HepG2 (cell line): ENCODE measurements at regions not wholly inside any gene's neighbourhood (a gene's known extent, or its start where the extent isn't known, plus 50 kb on each side); places are given as distances from the start of the nearest gene placed in this dataset.

Source experiments
- ATAC-seq: fragments of 200-7000 bp; cut with Tn5 transposase; 3 replicates; pipeline ENCODE4 v1.9.1; 2020; ENCODE audit warnings: mild to moderate bottlenecking, moderate library complexity
- BruUV-seq: library from RNA; stranded (reverse); fragments of 400-500 nt; replicated peaks from 2 replicates; lab custom pipeline; 2021; lab: Mats Ljungman, UMichigan
- CTCF ChIA-PET: fragments of 300-600 bp; formaldehyde crosslinking; extraction: SDS; loops from one replicate; lab custom pipeline; 2021; ENCODE audit warnings: low total read pairs, inconsistent platforms, low intra/inter-chr PET ratio; lab: Yijun Ruan, JAX
- POLR2A ChIA-PET: fragments of 350-600 bp; sonication (Branson Sonifier 250); formaldehyde crosslinking; loops from one replicate; lab custom pipeline; 2020; ENCODE audit warnings: antibody characterized with exemption, inconsistent platforms; lab: Yijun Ruan, JAX
- DNase-seq: peaks from one replicate; pipeline ENCODE4 v3.0.0-alpha.2; 2015; ENCODE audit warnings: low spot score
- FAIRE-seq: peaks from 3 replicates; lab custom pipeline; 2011; peaks lifted over from hg19 to GRCh38; lab: Jason Lieb, UNC
- H2AFZ ChIP-seq: one replicate; pipeline ENCODE4 v1.6.1; 2011; ENCODE audit warnings: low read length, inconsistent platforms
- H3K27ac ChIP-seq: fragments of 300-600 bp; 3 replicates; pipeline ENCODE4 v1.8.0; 2011; ENCODE audit warnings: mixed run types, mild to moderate bottlenecking, mixed read lengths, low read length, inconsistent platforms; ENCODE audit not compliant: insufficient read depth; ENCODE audit errors: extremely low read length
- H3K27me3 ChIP-seq, 2 experiments: fragments of 200-600 bp in 1 of 2; 2 replicates in 1 of 2; 3 replicates in 1 of 2; pipeline versions ENCODE4 v1.6.0 to v1.8.0; 2011; ENCODE audit warnings: low read length in 2 of 2, mild to moderate bottlenecking in 2 of 2, moderate library complexity in 2 of 2, inconsistent platforms in 1 of 2; ENCODE audit not compliant: insufficient read depth in 2 of 2, control insufficient read depth in 1 of 2
- H3K36me3 ChIP-seq, 2 experiments: fragments of 200-600 bp in 1 of 2; replicated peaks in 1 of 2; 2 replicates in 1 of 2; 3 replicates in 1 of 2; pipeline versions ENCODE4 v1.5.1 to v1.8.0; 2011; ENCODE audit warnings: low read length in 2 of 2, inconsistent platforms in 1 of 2; ENCODE audit not compliant: insufficient read depth in 2 of 2, control insufficient read depth in 1 of 2
- H3K4me1 ChIP-seq: 2 replicates; pipeline ENCODE4 v1.5.1; 2012; ENCODE audit warnings: low read length, inconsistent platforms; ENCODE audit not compliant: insufficient read depth
- H3K4me2 ChIP-seq: 2 replicates; pipeline ENCODE4 v1.6.0; 2011; ENCODE audit warnings: low read depth, low read length, inconsistent platforms
- H3K4me3 ChIP-seq, 3 experiments: fragments of 200-600 bp in 1 of 3; sonication (generic), shearing (Covaris generic) in 1 of 3; replicated peaks in 1 of 3; 2 replicates each; pipeline ENCODE4 v1.5.1; 2011 to 2016; ENCODE audit warnings: low read length in 3 of 3, inconsistent platforms in 2 of 3, low read depth in 2 of 3, mild to moderate bottlenecking in 2 of 3, control low read depth in 1 of 3, mixed read lengths in 1 of 3; ENCODE audit not compliant: insufficient read depth in 1 of 3
- H3K79me2 ChIP-seq: one replicate; pipeline ENCODE4 v1.6.1; 2011; ENCODE audit warnings: low read length, inconsistent platforms; ENCODE audit not compliant: insufficient read depth
- H3K9ac ChIP-seq: 2 replicates; pipeline ENCODE4 v1.6.0; 2011; ENCODE audit warnings: mild to moderate bottlenecking, low read depth, low read length, inconsistent platforms; ENCODE audit not compliant: insufficient read depth
- H3K9me3 ChIP-seq: 2 replicates; pipeline ENCODE4 v1.5.1; 2012; ENCODE audit warnings: mild to moderate bottlenecking, low read length
- H4K20me1 ChIP-seq: 2 replicates; pipeline ENCODE4 v1.6.0; 2011; ENCODE audit warnings: inconsistent platforms, mild to moderate bottlenecking, low read length, moderate library complexity; ENCODE audit not compliant: insufficient read depth
- EP300 ChIP-seq, 3 experiments: sonication (generic) in 1 of 3; formaldehyde crosslinking in 1 of 3; IDR thresholded peaks; 2 replicates each; pipeline versions ENCODE4 v1.5.1 to v1.6.1; 2011 to 2020; ENCODE audit warnings: low read depth in 2 of 3, low read length in 2 of 3, borderline replicate concordance in 1 of 3, improper control_type of control experiment in 1 of 3, mild to moderate bottlenecking in 1 of 3, missing genetic modification reagents in 1 of 3, moderate library complexity in 1 of 3
- FOXA1 ChIP-seq, 2 experiments: fragments of 450-650 bp in 1 of 2; sonication (generic) in 1 of 2; formaldehyde crosslinking in 1 of 2; IDR thresholded peaks; 2 replicates each; pipeline versions ENCODE4 v1.4.0 to v1.6.1; 2016 to 2020; ENCODE audit warnings: missing genetic modification reagents in 1 of 2
- KLF12 ChIP-seq: sonication (generic); formaldehyde crosslinking; IDR thresholded peaks from 2 replicates; pipeline ENCODE4 v1.4.0; 2020; ENCODE audit warnings: missing genetic modification reagents, borderline replicate concordance
- ZNF256 ChIP-seq: sonication (generic); formaldehyde crosslinking; conservative IDR thresholded peaks from 2 replicates; pipeline ENCODE4 v1.4.0; 2020; ENCODE audit warnings: missing genetic modification reagents
- ZNF33A ChIP-seq: sonication (generic); formaldehyde crosslinking; IDR thresholded peaks from 2 replicates; pipeline ENCODE4 v1.5.1; 2020; ENCODE audit warnings: missing genetic modification reagents, mild to moderate bottlenecking, moderate library complexity, borderline replicate concordance
- ZNF552 ChIP-seq: sonication (generic); formaldehyde crosslinking; IDR thresholded peaks from 2 replicates; pipeline ENCODE4 v1.9.0; 2022; ENCODE audit warnings: missing genetic modification reagents, mild to moderate bottlenecking, borderline replicate concordance
- ZNF703 ChIP-seq: sonication (generic); formaldehyde crosslinking; IDR thresholded peaks from 2 replicates; pipeline ENCODE4 v1.5.1; 2020; ENCODE audit warnings: missing genetic modification reagents, mild to moderate bottlenecking, moderate library complexity, borderline replicate concordance
- WGBS: methylation state at CpG from one replicate; pipeline ENCODE4 v1.1.6; 2017; ENCODE audit warnings: low lambda C conversion rate; 5-methylcytosine and 5-hydroxymethylcytosine counted together
- in situ Hi-C: cut with HindIII; loops from 2 replicates; pipeline ENCODE4 v1.10.0; 2017; ENCODE audit warnings: low pct_unique_long_range_greater_than_20kb; ENCODE audit not compliant: extremely low pct_ligation_motif_present
- intact Hi-C: fragments of 100-400 bp; cut with micrococcal nuclease; formaldehyde crosslinking; loops from one replicate; pipeline ENCODE4 v1.10.0; 2022; ENCODE audit not compliant: unreplicated experiment
- TF ChIP-seq, protein P1 (sequence below): IDR thresholded peaks from 2 replicates; pipeline ENCODE4 v1.6.1; 2016; ENCODE audit warnings: low read depth, missing genetic modification reagents, missing compliant biosample characterization
- TF ChIP-seq, protein P2 (sequence below): sonication (generic); formaldehyde crosslinking; IDR thresholded peaks from 2 replicates; pipeline ENCODE4 v1.5.1; 2020; ENCODE audit warnings: missing genetic modification reagents, mild to moderate bottlenecking, borderline replicate concordance
- TF ChIP-seq, protein P3 (sequence below): sonication (generic); formaldehyde crosslinking; IDR thresholded peaks from 2 replicates; pipeline ENCODE4 v1.8.1; 2023; ENCODE audit warnings: mild to moderate bottlenecking, missing genetic modification reagents

DNA sequence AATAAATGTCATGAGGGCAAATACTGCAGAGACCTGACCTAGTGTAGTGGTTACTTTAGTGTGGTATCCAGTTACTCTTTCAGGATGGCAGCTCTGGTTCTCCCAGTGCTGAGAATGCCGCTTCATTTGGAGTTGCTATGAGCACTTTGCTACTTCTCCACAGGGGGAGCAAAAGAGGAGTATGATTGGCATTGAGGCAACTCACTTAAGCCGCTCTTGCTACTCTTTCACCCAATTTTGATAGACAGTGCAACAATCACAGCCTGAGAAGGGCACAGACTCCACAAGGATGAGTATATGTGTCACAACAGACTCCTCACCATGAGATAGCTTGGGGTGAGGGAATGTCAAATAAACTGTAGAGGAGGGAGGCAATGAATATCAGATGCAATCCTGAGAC, 81.2 kb downstream of the NPY1R start:
- no peaks in the 10 kb centered on the region for H3K36me3 ChIP-seq
- no peak overlapping the region for H3K27ac ChIP-seq
- in situ Hi-C loops = no loop called here
- H3K27me3 ChIP-seq = no peaks in the 10 kb centered on the region
- peak; percentile 90 for ATAC-seq
- no TSS peak for BruUV-seq
- WGBS = 11% methylated on average over 2 of the region's 2 CpGs
- H3K9ac ChIP-seq = no peak overlapping the region
- intact Hi-C loops = no loop called here
- no peak overlapping the region for H3K4me2 ChIP-seq
- peak; percentile 18 for FAIRE-seq
- H3K4me1 ChIP-seq = no peaks in the 10 kb centered on the region
- no peaks in the 10 kb centered on the region for H3K9me3 ChIP-seq
- H4K20me1 ChIP-seq = no peaks in the 10 kb centered on the region
- H3K79me2 ChIP-seq = no peaks in the 10 kb centered on the region
- ChIA-PET CTCF (no interaction called here), POLR2A (no interaction called here)
- peak; percentile 4 for DNase-seq
- no peak overlapping the region for H2AFZ ChIP-seq
- no peak overlapping the region for H3K4me3 ChIP-seq
- TF ChIP-seq EP300 (IDR thresholded peaks at IDR 0.05; ENCODE audit: low read depth in 2 of 2, low read length in 2 of 2) (no peak), EP300 (CRISPR knock-in tag; IDR thresholded peaks at IDR 0.05; ENCODE audit: borderline replicate concordance) (no peak), ZNF33A (CRISPR knock-in tag) (no peak), KLF12 (CRISPR knock-in tag) (no peak), ZNF552 (CRISPR knock-in tag) (no peak), ZNF703 (CRISPR knock-in tag) (no peak), ZNF256 (CRISPR knock-in tag) (no peak), FOXA1 (IDR thresholded peaks at IDR 0.05) (no peak), FOXA1 (CRISPR knock-in tag; IDR thresholded peaks at IDR 0.05) (no peak)
- TF ChIP-seq, protein P1, sequence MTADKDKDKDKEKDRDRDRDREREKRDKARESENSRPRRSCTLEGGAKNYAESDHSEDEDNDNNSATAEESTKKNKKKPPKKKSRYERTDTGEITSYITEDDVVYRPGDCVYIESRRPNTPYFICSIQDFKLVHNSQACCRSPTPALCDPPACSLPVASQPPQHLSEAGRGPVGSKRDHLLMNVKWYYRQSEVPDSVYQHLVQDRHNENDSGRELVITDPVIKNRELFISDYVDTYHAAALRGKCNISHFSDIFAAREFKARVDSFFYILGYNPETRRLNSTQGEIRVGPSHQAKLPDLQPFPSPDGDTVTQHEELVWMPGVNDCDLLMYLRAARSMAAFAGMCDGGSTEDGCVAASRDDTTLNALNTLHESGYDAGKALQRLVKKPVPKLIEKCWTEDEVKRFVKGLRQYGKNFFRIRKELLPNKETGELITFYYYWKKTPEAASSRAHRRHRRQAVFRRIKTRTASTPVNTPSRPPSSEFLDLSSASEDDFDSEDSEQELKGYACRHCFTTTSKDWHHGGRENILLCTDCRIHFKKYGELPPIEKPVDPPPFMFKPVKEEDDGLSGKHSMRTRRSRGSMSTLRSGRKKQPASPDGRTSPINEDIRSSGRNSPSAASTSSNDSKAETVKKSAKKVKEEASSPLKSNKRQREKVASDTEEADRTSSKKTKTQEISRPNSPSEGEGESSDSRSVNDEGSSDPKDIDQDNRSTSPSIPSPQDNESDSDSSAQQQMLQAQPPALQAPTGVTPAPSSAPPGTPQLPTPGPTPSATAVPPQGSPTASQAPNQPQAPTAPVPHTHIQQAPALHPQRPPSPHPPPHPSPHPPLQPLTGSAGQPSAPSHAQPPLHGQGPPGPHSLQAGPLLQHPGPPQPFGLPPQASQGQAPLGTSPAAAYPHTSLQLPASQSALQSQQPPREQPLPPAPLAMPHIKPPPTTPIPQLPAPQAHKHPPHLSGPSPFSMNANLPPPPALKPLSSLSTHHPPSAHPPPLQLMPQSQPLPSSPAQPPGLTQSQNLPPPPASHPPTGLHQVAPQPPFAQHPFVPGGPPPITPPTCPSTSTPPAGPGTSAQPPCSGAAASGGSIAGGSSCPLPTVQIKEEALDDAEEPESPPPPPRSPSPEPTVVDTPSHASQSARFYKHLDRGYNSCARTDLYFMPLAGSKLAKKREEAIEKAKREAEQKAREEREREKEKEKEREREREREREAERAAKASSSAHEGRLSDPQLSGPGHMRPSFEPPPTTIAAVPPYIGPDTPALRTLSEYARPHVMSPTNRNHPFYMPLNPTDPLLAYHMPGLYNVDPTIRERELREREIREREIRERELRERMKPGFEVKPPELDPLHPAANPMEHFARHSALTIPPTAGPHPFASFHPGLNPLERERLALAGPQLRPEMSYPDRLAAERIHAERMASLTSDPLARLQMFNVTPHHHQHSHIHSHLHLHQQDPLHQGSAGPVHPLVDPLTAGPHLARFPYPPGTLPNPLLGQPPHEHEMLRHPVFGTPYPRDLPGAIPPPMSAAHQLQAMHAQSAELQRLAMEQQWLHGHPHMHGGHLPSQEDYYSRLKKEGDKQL = no peak
- TF ChIP-seq, protein P2, sequence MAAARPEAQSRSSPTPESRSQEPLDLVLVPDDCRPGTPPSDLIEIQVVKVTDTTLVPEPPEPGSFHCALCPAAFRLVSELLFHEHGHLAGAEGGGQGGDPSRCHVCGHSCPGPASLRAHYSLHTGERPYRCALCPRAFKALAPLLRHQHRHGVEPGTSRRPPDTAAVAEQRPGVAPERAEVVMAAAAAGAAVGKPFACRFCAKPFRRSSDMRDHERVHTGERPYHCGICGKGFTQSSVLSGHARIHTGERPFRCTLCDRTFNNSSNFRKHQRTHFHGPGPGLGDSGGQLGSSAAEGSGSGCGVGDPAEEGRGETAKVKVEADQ (CRISPR knock-in tag) = no peak
- TF ChIP-seq, protein P3, sequence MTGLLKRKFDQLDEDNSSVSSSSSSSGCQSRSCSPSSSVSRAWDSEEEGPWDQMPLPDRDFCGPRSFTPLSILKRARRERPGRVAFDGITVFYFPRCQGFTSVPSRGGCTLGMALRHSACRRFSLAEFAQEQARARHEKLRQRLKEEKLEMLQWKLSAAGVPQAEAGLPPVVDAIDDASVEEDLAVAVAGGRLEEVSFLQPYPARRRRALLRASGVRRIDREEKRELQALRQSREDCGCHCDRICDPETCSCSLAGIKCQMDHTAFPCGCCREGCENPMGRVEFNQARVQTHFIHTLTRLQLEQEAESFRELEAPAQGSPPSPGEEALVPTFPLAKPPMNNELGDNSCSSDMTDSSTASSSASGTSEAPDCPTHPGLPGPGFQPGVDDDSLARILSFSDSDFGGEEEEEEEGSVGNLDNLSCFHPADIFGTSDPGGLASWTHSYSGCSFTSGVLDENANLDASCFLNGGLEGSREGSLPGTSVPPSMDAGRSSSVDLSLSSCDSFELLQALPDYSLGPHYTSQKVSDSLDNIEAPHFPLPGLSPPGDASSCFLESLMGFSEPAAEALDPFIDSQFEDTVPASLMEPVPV (CRISPR knock-in tag) = no peak
